ENCODE measurements at regions not wholly inside any gene's neighbourhood (a gene's known extent, or its start where the extent isn't known, plus 50 kb on each side); places are given as distances from the start of the nearest gene placed in this dataset.

DNA sequence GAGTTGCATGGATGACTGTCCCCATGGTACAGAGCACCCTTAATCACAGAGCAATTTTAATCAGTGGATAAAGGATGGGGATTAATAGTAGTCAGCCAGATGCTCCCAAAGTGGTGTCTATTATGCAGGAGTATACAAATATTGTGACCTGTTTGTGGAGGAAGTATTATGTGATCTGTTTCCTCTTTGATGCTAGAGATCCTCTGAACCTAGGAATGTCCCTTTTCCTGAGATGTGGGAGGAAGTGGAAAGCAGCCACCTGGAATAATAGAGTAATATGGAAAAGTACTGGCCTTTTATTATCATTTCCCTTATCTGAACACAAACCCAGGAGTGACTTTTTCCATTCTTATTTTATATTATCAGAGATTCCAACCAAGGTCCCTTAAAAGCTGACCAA, 94.2 kb upstream of the EFEMP1 start:
- TF ChIP-seq, protein P1, sequence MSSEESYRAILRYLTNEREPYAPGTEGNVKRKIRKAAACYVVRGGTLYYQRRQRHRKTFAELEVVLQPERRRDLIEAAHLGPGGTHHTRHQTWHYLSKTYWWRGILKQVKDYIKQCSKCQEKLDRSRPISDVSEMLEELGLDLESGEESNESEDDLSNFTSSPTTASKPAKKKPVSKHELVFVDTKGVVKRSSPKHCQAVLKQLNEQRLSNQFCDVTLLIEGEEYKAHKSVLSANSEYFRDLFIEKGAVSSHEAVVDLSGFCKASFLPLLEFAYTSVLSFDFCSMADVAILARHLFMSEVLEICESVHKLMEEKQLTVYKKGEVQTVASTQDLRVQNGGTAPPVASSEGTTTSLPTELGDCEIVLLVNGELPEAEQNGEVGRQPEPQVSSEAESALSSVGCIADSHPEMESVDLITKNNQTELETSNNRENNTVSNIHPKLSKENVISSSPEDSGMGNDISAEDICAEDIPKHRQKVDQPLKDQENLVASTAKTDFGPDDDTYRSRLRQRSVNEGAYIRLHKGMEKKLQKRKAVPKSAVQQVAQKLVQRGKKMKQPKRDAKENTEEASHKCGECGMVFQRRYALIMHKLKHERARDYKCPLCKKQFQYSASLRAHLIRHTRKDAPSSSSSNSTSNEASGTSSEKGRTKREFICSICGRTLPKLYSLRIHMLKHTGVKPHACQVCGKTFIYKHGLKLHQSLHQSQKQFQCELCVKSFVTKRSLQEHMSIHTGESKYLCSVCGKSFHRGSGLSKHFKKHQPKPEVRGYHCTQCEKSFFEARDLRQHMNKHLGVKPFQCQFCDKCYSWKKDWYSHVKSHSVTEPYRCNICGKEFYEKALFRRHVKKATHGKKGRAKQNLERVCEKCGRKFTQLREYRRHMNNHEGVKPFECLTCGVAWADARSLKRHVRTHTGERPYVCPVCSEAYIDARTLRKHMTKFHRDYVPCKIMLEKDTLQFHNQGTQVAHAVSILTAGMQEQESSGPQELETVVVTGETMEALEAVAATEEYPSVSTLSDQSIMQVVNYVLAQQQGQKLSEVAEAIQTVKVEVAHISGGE (CRISPR knock-in tag; IDR thresholded peaks at IDR 0.05), result no peak
- TF ChIP-seq STAT3 (IDR thresholded peaks at IDR 0.05; ENCODE audit: low read depth, low read length) (no peak), RUNX3 (IDR thresholded peaks at IDR 0.05; ENCODE audit: low read length) (no peak), CHD4 (IDR thresholded peaks at IDR 0.05) (no peak), POLR2AphosphoS5 (IDR thresholded peaks at IDR 0.05; ENCODE audit: low read length) (no peak), MXI1 (IDR thresholded peaks at IDR 0.05; ENCODE audit: low read depth, low read length) (no peak), KLF5 (IDR thresholded peaks at IDR 0.05; ENCODE audit: partially characterized antibody) (no peak), BCL11A (IDR thresholded peaks at IDR 0.05; ENCODE audit: low read depth, low read length) (no peak), TAF1 (IDR thresholded peaks at IDR 0.05; ENCODE audit: borderline replicate concordance, low read depth, low read length) (no peak), CREB1 (IDR thresholded peaks at IDR 0.05; ENCODE audit: low read depth) (no peak), ZNF274 (IDR thresholded peaks at IDR 0.05; ENCODE audit: insufficient read depth, insufficient read length) (no peak), ZSCAN29 (IDR thresholded peaks at IDR 0.05) (no peak), ZBED1 (IDR thresholded peaks at IDR 0.05; ENCODE audit: borderline replicate concordance) (no peak)
- TF ChIP-seq, protein P2, sequence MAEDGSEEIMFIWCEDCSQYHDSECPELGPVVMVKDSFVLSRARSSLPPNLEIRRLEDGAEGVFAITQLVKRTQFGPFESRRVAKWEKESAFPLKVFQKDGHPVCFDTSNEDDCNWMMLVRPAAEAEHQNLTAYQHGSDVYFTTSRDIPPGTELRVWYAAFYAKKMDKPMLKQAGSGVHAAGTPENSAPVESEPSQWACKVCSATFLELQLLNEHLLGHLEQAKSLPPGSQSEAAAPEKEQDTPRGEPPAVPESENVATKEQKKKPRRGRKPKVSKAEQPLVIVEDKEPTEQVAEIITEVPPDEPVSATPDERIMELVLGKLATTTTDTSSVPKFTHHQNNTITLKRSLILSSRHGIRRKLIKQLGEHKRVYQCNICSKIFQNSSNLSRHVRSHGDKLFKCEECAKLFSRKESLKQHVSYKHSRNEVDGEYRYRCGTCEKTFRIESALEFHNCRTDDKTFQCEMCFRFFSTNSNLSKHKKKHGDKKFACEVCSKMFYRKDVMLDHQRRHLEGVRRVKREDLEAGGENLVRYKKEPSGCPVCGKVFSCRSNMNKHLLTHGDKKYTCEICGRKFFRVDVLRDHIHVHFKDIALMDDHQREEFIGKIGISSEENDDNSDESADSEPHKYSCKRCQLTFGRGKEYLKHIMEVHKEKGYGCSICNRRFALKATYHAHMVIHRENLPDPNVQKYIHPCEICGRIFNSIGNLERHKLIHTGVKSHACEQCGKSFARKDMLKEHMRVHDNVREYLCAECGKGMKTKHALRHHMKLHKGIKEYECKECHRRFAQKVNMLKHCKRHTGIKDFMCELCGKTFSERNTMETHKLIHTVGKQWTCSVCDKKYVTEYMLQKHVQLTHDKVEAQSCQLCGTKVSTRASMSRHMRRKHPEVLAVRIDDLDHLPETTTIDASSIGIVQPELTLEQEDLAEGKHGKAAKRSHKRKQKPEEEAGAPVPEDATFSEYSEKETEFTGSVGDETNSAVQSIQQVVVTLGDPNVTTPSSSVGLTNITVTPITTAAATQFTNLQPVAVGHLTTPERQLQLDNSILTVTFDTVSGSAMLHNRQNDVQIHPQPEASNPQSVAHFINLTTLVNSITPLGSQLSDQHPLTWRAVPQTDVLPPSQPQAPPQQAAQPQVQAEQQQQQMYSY (CRISPR knock-in tag; IDR thresholded peaks at IDR 0.05), result no peak
- TF ChIP-seq, protein P3, sequence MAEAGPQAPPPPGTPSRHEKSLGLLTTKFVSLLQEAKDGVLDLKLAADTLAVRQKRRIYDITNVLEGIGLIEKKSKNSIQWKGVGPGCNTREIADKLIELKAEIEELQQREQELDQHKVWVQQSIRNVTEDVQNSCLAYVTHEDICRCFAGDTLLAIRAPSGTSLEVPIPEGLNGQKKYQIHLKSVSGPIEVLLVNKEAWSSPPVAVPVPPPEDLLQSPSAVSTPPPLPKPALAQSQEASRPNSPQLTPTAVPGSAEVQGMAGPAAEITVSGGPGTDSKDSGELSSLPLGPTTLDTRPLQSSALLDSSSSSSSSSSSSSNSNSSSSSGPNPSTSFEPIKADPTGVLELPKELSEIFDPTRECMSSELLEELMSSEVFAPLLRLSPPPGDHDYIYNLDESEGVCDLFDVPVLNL (IDR thresholded peaks at IDR 0.05; ENCODE audit: low read depth, low read length), result no peak
- TF ChIP-seq, protein P4, sequence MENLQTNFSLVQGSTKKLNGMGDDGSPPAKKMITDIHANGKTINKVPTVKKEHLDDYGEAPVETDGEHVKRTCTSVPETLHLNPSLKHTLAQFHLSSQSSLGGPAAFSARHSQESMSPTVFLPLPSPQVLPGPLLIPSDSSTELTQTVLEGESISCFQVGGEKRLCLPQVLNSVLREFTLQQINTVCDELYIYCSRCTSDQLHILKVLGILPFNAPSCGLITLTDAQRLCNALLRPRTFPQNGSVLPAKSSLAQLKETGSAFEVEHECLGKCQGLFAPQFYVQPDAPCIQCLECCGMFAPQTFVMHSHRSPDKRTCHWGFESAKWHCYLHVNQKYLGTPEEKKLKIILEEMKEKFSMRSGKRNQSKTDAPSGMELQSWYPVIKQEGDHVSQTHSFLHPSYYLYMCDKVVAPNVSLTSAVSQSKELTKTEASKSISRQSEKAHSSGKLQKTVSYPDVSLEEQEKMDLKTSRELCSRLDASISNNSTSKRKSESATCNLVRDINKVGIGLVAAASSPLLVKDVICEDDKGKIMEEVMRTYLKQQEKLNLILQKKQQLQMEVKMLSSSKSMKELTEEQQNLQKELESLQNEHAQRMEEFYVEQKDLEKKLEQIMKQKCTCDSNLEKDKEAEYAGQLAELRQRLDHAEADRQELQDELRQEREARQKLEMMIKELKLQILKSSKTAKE (IDR thresholded peaks at IDR 0.05; ENCODE audit: low read depth, poor library complexity, severe bottlenecking), result no peak
- no peak for FAIRE-seq
- in situ Hi-C loops (cut with MboI), result no loop called here

More for the DNA sequence above, 94.2 kb upstream of the EFEMP1 start:
- ChIA-PET CTCF (no interaction called here), RAD21 (ENCODE audit: unreplicated experiment) (no interaction called here), POLR2A (no interaction called here), SMC1A (ENCODE audit: uncharacterized antibody, unreplicated experiment) (no interaction called here)
- Histone ChIP-seq H3K4me3 (no peak overlapping the region), H3K79me2 (ENCODE audit: control insufficient read depth, insufficient read depth, low read length) (no peaks in the 10 kb centered on the region), H3K4me1 (ENCODE audit: control insufficient read depth, insufficient read depth, low read length) (no peaks in the 10 kb centered on the region), H2AFZ (ENCODE audit: control insufficient read depth, low read depth, low read length) (no peak overlapping the region), H3K36me3 (ENCODE audit: control insufficient read depth in 2 of 2, insufficient read depth in 2 of 2, low read length in 1 of 2) (no peaks in the 10 kb centered on the region), H3K27ac (ENCODE audit: control insufficient read depth, insufficient read depth) (no peak overlapping the region), H3K4me2 (ENCODE audit: control insufficient read depth, insufficient read depth) (no peak overlapping the region), H3K27me3 (replicated peaks in 1 of 2; ENCODE audit: control insufficient read depth in 2 of 2, insufficient read depth in 2 of 2, low read length in 1 of 2) (no peaks in the 10 kb centered on the region), H3K9ac (ENCODE audit: control insufficient read depth, insufficient read depth, low read length) (no peak overlapping the region), H4K20me1 (ENCODE audit: control insufficient read depth, insufficient read depth) (no peaks in the 10 kb centered on the region), H3K9me3 (replicated peaks; ENCODE audit: control insufficient read depth, insufficient read depth, low read length) (no peaks in the 10 kb centered on the region)
- no peak for DNase-seq (ENCODE audit: low read depth, low spot score)
- no peak for ATAC-seq
- BruUV-seq (replicated peaks), result no TSS peak
- intact Hi-C loops (cut with micrococcal nuclease; ENCODE audit: unreplicated experiment), result no loop called here

Measured in GM12878 (cell line).